ENCODE measurements at regions not wholly inside any gene's neighbourhood (a gene's known extent, or its start where the extent isn't known, plus 50 kb on each side); places are given as distances from the start of the nearest gene placed in this dataset.
A peak's percentile ranks its signal among the peaks of the same experiment; 100 is the strongest.

DNA sequence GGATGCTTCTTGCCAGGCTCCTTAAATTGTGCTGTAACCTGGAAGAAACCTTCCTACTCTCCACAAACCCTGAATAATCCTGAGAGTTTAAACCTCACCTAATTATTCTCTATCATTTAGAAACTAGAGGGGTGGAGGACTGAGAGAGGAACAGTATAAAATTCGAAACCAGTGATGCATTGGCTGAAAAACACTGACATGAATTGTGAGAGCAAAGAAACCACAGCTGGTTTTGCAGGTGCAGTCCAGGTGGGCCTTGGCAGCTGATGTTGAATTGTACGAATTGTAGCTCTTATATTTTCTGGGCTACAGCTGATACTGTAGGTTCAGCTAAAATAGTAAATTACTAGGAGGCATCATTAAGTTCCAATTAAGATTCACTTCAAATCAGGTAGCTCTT lies 227.0 kb upstream of the SLITRK5 start:
- Histone ChIP-seq H3K9me3 (ENCODE audit: low read length) (peaks cover 10% of the 10 kb centered on the region; the same call in 1 of the 2 replicates), H3K27ac (ENCODE audit: low read depth, low read length, poor library complexity, severe bottlenecking) (peak overlapping the region; percentile 80), H4K20me1 (ENCODE audit: insufficient read depth, low read length) (no peaks in the 10 kb centered on the region), H3K9me2 (ENCODE audit: insufficient read depth, low read length) (no peaks in the 10 kb centered on the region), H3K4me3 (ENCODE audit: low read depth, low read length, poor library complexity, severe bottlenecking) (peak overlapping the region; percentile 24), H3K4me1 (ENCODE audit: insufficient read depth, low read length, poor library complexity, severe bottlenecking) (peaks cover 42% of the 10 kb centered on the region), H3K79me2 (ENCODE audit: insufficient read depth, low read depth, low read length) (no peaks in the 10 kb centered on the region), H3K4me2 (ENCODE audit: low read length) (peak overlapping the region; percentile 64), H2AFZ (ENCODE audit: low read length) (peak overlapping the region; percentile 43; the same call in 1 of the 2 replicates), H3K36me3 (ENCODE audit: insufficient read depth, low read length) (no peaks in the 10 kb centered on the region)
- intact Hi-C loops (cut with micrococcal nuclease; ENCODE audit: unreplicated experiment): loop anchor here (1.0 to 5.0 kb wide), 2 partner anchors 157 to 233 kb away; no protein-coding TSS in a partner anchor
- POLR2A ChIA-PET: interaction anchor here (0.6 to 1.6 kb wide), 14 partner anchors 10 to 379 kb away, joined by 3 to 11 read pairs (median 4); partner anchors contain the start of gene SLITRK5
- CTCF ChIA-PET (ENCODE audit: unreplicated experiment): no interaction called here
- TF ChIP-seq, protein P1, sequence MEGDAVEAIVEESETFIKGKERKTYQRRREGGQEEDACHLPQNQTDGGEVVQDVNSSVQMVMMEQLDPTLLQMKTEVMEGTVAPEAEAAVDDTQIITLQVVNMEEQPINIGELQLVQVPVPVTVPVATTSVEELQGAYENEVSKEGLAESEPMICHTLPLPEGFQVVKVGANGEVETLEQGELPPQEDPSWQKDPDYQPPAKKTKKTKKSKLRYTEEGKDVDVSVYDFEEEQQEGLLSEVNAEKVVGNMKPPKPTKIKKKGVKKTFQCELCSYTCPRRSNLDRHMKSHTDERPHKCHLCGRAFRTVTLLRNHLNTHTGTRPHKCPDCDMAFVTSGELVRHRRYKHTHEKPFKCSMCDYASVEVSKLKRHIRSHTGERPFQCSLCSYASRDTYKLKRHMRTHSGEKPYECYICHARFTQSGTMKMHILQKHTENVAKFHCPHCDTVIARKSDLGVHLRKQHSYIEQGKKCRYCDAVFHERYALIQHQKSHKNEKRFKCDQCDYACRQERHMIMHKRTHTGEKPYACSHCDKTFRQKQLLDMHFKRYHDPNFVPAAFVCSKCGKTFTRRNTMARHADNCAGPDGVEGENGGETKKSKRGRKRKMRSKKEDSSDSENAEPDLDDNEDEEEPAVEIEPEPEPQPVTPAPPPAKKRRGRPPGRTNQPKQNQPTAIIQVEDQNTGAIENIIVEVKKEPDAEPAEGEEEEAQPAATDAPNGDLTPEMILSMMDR (conservative IDR thresholded peaks at IDR 0.05; ENCODE audit: low read length): no peak
- TF ChIP-seq EZH2phosphoT487 (IDR thresholded peaks at IDR 0.05; ENCODE audit: borderline replicate concordance, low read depth, low read length): no peak
- no TSS peak for BruUV-seq (replicated peaks)
- peak; percentile 94 for DNase-seq (ENCODE audit: low spot score)

DNA sequence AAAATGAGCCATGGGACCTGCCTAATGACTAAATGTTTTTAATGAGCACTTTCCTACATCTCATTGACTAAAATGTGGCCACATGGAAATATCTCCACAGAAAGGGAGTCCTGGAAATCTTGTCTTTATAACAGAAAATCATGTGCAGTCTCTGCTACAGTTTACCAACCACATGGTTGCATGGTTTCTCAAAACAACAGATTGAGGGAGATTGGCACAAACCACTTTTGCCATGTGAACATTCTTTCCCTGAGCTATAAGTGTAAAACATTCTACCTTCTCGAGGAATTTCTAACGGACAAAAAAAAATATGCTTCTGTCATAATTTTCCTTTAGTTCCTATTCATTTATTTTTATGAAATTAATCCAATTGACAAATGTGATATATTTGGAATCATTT lies 218.9 kb upstream of the SLITRK5 start:
- Histone ChIP-seq H3K4me2 (ENCODE audit: low read length) (no peak overlapping the region), H2AFZ (ENCODE audit: low read length) (peak overlapping the region; percentile 20; the same call in 1 of the 2 replicates), H3K36me3 (ENCODE audit: insufficient read depth, low read length) (no peaks in the 10 kb centered on the region), H3K79me2 (ENCODE audit: insufficient read depth, low read depth, low read length) (no peaks in the 10 kb centered on the region), H3K27ac (ENCODE audit: low read depth, low read length, poor library complexity, severe bottlenecking) (no peak overlapping the region), H3K4me1 (ENCODE audit: insufficient read depth, low read length, poor library complexity, severe bottlenecking) (peaks cover 13% of the 10 kb centered on the region), H3K9me2 (ENCODE audit: insufficient read depth, low read length) (no peaks in the 10 kb centered on the region), H3K4me3 (ENCODE audit: low read depth, low read length, poor library complexity, severe bottlenecking) (no peak overlapping the region), H4K20me1 (ENCODE audit: insufficient read depth, low read length) (no peaks in the 10 kb centered on the region), H3K9me3 (ENCODE audit: low read length) (peaks cover 8% of the 10 kb centered on the region; the same call in 1 of the 2 replicates)
- TF ChIP-seq, protein P1 (conservative IDR thresholded peaks at IDR 0.05; ENCODE audit: low read length): no peak
- no peak for TF ChIP-seq EZH2phosphoT487 (IDR thresholded peaks at IDR 0.05; ENCODE audit: borderline replicate concordance, low read depth, low read length)
- POLR2A ChIA-PET: interaction anchor here (0.6 to 1.4 kb wide), 3 partner anchors 8 to 74 kb away, joined by 3 to 5 read pairs (median 4); no protein-coding TSS in a partner anchor
- no TSS peak for BruUV-seq (replicated peaks)
- CTCF ChIA-PET (ENCODE audit: unreplicated experiment): no interaction called here
- DNase-seq (ENCODE audit: low spot score): no peak
- intact Hi-C loops (cut with micrococcal nuclease; ENCODE audit: unreplicated experiment): no loop called here

DNA sequence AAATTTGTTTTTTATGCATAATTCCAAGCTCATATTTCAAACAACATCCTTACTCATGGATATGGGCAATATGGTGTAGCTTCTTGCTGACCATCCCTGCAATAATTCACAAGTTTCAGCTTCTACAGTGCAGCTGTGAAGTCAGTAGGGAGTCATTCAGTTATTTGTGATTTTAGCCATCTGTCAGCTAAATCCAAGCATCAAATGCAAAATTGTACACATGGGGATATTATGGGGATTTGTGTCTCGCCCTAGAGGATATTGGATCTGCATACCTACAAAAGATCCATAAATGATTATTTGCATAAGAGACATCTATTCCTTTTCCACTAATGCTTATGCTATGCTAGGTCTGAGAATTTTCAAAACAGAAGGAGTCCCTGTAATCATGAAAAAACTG lies 217.9 kb upstream of the SLITRK5 start:
- POLR2A ChIA-PET: interaction anchor here (0.5 to 1.8 kb wide), 7 partner anchors 8 to 75 kb away, joined by 3 to 11 read pairs (median 3); no protein-coding TSS in a partner anchor
- H3K27ac ChIP-seq (ENCODE audit: low read depth, low read length, poor library complexity, severe bottlenecking): no peak overlapping the region
- no peaks in the 10 kb centered on the region for H3K79me2 ChIP-seq (ENCODE audit: insufficient read depth, low read depth, low read length)
- TF ChIP-seq, protein P1 (conservative IDR thresholded peaks at IDR 0.05; ENCODE audit: low read length): no peak
- no peak for TF ChIP-seq EZH2phosphoT487 (IDR thresholded peaks at IDR 0.05; ENCODE audit: borderline replicate concordance, low read depth, low read length)
- H4K20me1 ChIP-seq (ENCODE audit: insufficient read depth, low read length): no peaks in the 10 kb centered on the region
- no peaks in the 10 kb centered on the region for H3K9me2 ChIP-seq (ENCODE audit: insufficient read depth, low read length)
- no TSS peak for BruUV-seq (replicated peaks)
- CTCF ChIA-PET (ENCODE audit: unreplicated experiment): no interaction called here
- no peak for DNase-seq (ENCODE audit: low spot score)
- no peak overlapping the region for H3K4me2 ChIP-seq (ENCODE audit: low read length)
- intact Hi-C loops (cut with micrococcal nuclease; ENCODE audit: unreplicated experiment): no loop called here
- H3K36me3 ChIP-seq (ENCODE audit: insufficient read depth, low read length): no peaks in the 10 kb centered on the region
- H2AFZ ChIP-seq (ENCODE audit: low read length): no peak overlapping the region
- H3K4me1 ChIP-seq (ENCODE audit: insufficient read depth, low read length, poor library complexity, severe bottlenecking): peaks cover 13% of the 10 kb centered on the region
- H3K4me3 ChIP-seq (ENCODE audit: low read depth, low read length, poor library complexity, severe bottlenecking): no peak overlapping the region
- H3K9me3 ChIP-seq (ENCODE audit: low read length): peaks cover 8% of the 10 kb centered on the region; the same call in 1 of the 2 replicates
